Gastroesophageal sphincter (tissue), 3 donors: ENCODE measurements at regions not wholly inside any gene's neighbourhood (a gene's known extent, or its start where the extent isn't known, plus 50 kb on each side); places are given as distances from the start of the nearest gene placed in this dataset.

Experiments used
- EP300 ChIP-seq: sonication (generic); formaldehyde crosslinking; IDR thresholded peaks from one replicate; pipeline ENCODE4 v1.6.1; 2017; ENCODE audit warnings: antibody characterized with exemption, mild to moderate bottlenecking
- POLR2A ChIP-seq, 2 donors: fragments of 450-650 bp; IDR thresholded peaks; one replicate each; pipeline ENCODE4 v1.6.1; 2017; ENCODE audit warnings: antibody characterized with exemption in 2 of 2, mild to moderate bottlenecking in 2 of 2, moderate library complexity in 1 of 2
- POLR2AphosphoS5 ChIP-seq: sonication (generic); formaldehyde crosslinking; IDR thresholded peaks from one replicate; pipeline ENCODE4 v1.6.1; 2017; ENCODE audit warnings: antibody characterized with exemption
- TF ChIP-seq, protein P1 (sequence below), 4 experiments: fragments of 200-600 bp in 2 of 4; fragments of 450-650 bp in 2 of 4; sonication (generic) in 1 of 4; IDR thresholded peaks; one replicate each; pipeline ENCODE4 v1.5.1; 2017 to 2019; ENCODE audit warnings: antibody characterized with exemption in 4 of 4, mild to moderate bottlenecking in 2 of 4, moderate library complexity in 2 of 4

DNA sequence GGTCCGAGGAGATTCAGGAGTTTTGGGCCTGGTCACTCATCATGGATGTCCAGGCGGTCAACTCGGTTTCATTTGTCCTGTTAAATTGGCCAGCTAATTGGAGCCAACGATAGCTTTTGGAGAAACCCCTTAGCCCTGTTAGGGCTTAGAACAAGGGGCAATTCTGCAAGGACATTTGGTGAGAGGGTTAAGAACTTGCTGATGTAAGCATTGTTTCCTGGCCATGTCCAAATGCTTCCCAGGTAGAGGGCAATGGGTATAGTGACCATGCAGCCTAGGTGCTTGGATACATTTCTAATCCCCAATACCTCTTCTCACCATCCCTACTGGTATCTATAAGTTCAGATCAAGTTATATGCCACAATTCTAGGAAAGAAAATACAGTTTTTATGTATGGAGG, 131.5 kb downstream of the RPS24 start:
- TF ChIP-seq, protein P1, sequence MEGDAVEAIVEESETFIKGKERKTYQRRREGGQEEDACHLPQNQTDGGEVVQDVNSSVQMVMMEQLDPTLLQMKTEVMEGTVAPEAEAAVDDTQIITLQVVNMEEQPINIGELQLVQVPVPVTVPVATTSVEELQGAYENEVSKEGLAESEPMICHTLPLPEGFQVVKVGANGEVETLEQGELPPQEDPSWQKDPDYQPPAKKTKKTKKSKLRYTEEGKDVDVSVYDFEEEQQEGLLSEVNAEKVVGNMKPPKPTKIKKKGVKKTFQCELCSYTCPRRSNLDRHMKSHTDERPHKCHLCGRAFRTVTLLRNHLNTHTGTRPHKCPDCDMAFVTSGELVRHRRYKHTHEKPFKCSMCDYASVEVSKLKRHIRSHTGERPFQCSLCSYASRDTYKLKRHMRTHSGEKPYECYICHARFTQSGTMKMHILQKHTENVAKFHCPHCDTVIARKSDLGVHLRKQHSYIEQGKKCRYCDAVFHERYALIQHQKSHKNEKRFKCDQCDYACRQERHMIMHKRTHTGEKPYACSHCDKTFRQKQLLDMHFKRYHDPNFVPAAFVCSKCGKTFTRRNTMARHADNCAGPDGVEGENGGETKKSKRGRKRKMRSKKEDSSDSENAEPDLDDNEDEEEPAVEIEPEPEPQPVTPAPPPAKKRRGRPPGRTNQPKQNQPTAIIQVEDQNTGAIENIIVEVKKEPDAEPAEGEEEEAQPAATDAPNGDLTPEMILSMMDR (IDR thresholded peaks at IDR 0.05) = no peak
- TF ChIP-seq POLR2AphosphoS5 (no peak), POLR2A (IDR thresholded peaks at IDR 0.05) (no peak), EP300 (no peak)
